ENCODE measurements at regions not wholly inside any gene's neighbourhood (a gene's known extent, or its start where the extent isn't known, plus 50 kb on each side); places are given as distances from the start of the nearest gene placed in this dataset.

DNA sequence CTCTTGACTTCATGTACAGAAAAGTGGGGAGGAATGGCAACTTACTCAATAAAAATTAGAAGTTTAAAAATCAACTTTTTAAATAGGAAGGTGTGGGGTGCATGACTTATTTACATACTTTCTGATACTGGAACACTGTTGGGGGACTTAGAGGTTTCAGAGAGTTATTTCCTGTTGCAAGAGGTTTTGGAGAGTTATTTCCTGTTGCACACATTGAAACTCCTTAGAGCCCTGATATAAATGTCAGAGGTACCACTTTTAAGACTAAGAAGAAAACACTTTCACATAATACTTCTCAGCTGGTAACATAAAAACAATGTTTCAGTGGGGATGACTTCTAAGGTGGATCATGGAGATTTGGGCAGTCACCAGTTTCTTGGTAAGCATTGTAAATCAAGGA lies 579.9 kb downstream of the MMUT start:
- H3K27ac ChIP-seq = no peak overlapping the region
- TF ChIP-seq POLR2A (IDR thresholded peaks at IDR 0.05) = no peak
- TF ChIP-seq EP300 (IDR thresholded peaks at IDR 0.05) = no peak
- H3K9me3 ChIP-seq = no peaks in the 10 kb centered on the region
- no peaks in the 10 kb centered on the region for H3K36me3 ChIP-seq
- no peaks in the 10 kb centered on the region for H3K4me1 ChIP-seq
- ATAC-seq = no peak
- H3K27me3 ChIP-seq = no peaks in the 10 kb centered on the region
- H3K4me3 ChIP-seq = no peak overlapping the region

DNA sequence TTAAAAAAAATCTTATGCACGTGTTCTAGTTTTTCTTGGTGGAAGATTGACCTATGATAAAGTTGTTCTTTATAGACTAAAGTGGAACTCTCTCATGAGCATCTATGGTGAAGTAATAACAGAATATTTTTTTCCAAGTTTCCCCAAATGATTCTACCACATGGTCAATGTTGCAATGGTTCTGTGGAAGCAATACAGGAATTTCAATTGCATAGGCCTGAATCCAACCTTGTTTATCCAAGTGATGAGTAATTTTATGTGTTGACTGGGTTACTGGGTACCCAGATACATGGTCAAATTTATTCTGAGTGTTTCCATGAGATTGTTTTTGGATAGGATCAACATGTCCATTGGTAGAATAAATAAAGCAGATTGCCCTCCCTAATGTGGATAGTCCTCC lies 581.5 kb downstream of the MMUT start:
- 45 to 46% methylated on average over 1 of the region's 1 CpG for WGBS, 2 donors (ENCODE audit: low coverage in 1 of 2)
- Histone ChIP-seq H3K4me1 (no peaks in the 10 kb centered on the region), H3K27ac (no peak overlapping the region), H3K27me3 (no peaks in the 10 kb centered on the region), H3K4me3 (no peak overlapping the region), H3K36me3 (no peaks in the 10 kb centered on the region), H3K9me3 (no peaks in the 10 kb centered on the region)
- ATAC-seq = no peak
- TF ChIP-seq POLR2A (IDR thresholded peaks at IDR 0.05) (no peak), POLR2AphosphoS5 (IDR thresholded peaks at IDR 0.05) (no peak), CTCF (IDR thresholded peaks at IDR 0.05) (no peak)

GRCh38 chr6:48869595-48869994 lies 593.5 kb downstream of the MMUT start:
- H3K27ac ChIP-seq = no peak overlapping the region
- no peaks in the 10 kb centered on the region for H3K9me3 ChIP-seq
- no peaks in the 10 kb centered on the region for H3K4me1 ChIP-seq
- H3K4me3 ChIP-seq = no peak overlapping the region
- WGBS, 2 donors (ENCODE audit: low coverage in 1 of 2) = 60 to 78% methylated on average over 1 of the region's 1 CpG
- ATAC-seq = no peak
- no peak for TF ChIP-seq POLR2A (IDR thresholded peaks at IDR 0.05)
- TF ChIP-seq POLR2AphosphoS5 (IDR thresholded peaks at IDR 0.05) = no peak
- no peak for TF ChIP-seq EP300 (IDR thresholded peaks at IDR 0.05)
- no peak for TF ChIP-seq CTCF (IDR thresholded peaks at IDR 0.05)
- no peaks in the 10 kb centered on the region for H3K36me3 ChIP-seq
- H3K27me3 ChIP-seq = no peaks in the 10 kb centered on the region

- TF ChIP-seq POLR2A (IDR thresholded peaks at IDR 0.05) (no peak), POLR2AphosphoS5 (IDR thresholded peaks at IDR 0.05) (no peak), CTCF (IDR thresholded peaks at IDR 0.05) (no peak), EP300 (IDR thresholded peaks at IDR 0.05) (no peak)
- no peaks in the 10 kb centered on the region for H3K36me3 ChIP-seq
Measured at GRCh38 chr6:48866682-48867081, 596.4 kb downstream of the MMUT start.

DNA sequence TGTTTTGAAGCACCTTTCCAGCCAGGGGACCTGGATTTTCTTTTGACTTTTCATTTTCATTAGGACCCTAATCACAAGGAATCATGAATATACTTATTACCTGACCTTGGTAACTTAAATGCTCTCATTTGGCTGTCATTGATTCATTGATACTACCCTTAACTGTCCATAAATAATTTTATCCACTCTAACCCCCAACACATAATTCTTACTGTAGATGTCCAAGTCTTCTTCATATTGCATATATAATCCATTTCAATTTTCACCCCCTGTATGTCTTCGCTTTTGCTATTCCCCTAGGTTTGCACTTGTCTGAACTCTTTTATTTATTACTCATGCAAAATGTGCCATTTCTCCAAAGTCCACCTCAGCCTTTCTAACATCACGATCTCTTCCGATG lies 602.9 kb downstream of the MMUT start:
- Histone ChIP-seq H3K36me3 (no peaks in the 10 kb centered on the region), H3K27ac (no peak overlapping the region), H3K4me3 (no peak overlapping the region), H3K4me1 (no peaks in the 10 kb centered on the region), H3K9me3 (no peaks in the 10 kb centered on the region), H3K27me3 (no peaks in the 10 kb centered on the region)
- 82 to 88% methylated on average over 3 of the region's 3 CpGs for WGBS, 2 donors (ENCODE audit: low coverage in 1 of 2)
- no peak for TF ChIP-seq POLR2AphosphoS5 (IDR thresholded peaks at IDR 0.05)
- no peak for TF ChIP-seq POLR2A (IDR thresholded peaks at IDR 0.05)
- no peak for TF ChIP-seq EP300 (IDR thresholded peaks at IDR 0.05)
- no peak for TF ChIP-seq CTCF (IDR thresholded peaks at IDR 0.05)
- no peak for ATAC-seq

More at GRCh38 chr6:48866682-48867081, 596.4 kb downstream of the MMUT start:
- no peak for ATAC-seq
- WGBS, 2 donors (ENCODE audit: low coverage in 1 of 2) = 63 to 77% methylated on average over 3 of the region's 3 CpGs
- Histone ChIP-seq H3K4me1 (no peaks in the 10 kb centered on the region), H3K27me3 (no peaks in the 10 kb centered on the region), H3K4me3 (no peak overlapping the region), H3K9me3 (no peaks in the 10 kb centered on the region), H3K27ac (no peak overlapping the region)

Measured in gastroesophageal sphincter (tissue), 4 donors.